ENCODE measurements at regions not wholly inside any gene's neighbourhood (a gene's known extent, or its start where the extent isn't known, plus 50 kb on each side); places are given as distances from the start of the nearest gene placed in this dataset.

GRCh38 chr18:59065684-59066083 is 74.0 kb upstream of the SEC11C start:
- ATAC-seq: no peak
- TF ChIP-seq ZNF8 (CRISPR knock-in tag; IDR thresholded peaks at IDR 0.05): no peak
- TF ChIP-seq TOX (CRISPR knock-in tag; IDR thresholded peaks at IDR 0.05; ENCODE audit: borderline replicate concordance): no peak

DNA sequence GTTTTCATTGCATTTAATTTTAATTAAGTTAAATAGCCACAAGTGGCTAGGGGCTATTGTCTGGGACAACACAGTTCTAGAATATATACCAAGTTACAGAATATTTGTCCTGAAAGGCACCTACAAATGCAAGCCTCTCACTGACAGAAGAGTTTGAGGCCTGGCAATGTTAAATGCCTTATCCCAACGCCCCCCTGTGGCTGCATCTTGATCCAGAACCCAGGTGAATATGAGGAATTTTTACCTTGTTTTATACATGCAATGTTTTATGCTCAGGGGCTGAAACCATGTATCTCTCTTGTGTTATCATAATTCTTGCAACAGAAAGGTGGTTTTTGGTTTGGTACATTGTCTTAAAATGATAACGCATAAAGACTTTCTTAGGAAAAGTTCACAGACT is 71.8 kb upstream of the SEC11C start:
- no peak for TF ChIP-seq ISL1 (CRISPR knock-in tag; IDR thresholded peaks at IDR 0.05)
- TF ChIP-seq, protein P1, sequence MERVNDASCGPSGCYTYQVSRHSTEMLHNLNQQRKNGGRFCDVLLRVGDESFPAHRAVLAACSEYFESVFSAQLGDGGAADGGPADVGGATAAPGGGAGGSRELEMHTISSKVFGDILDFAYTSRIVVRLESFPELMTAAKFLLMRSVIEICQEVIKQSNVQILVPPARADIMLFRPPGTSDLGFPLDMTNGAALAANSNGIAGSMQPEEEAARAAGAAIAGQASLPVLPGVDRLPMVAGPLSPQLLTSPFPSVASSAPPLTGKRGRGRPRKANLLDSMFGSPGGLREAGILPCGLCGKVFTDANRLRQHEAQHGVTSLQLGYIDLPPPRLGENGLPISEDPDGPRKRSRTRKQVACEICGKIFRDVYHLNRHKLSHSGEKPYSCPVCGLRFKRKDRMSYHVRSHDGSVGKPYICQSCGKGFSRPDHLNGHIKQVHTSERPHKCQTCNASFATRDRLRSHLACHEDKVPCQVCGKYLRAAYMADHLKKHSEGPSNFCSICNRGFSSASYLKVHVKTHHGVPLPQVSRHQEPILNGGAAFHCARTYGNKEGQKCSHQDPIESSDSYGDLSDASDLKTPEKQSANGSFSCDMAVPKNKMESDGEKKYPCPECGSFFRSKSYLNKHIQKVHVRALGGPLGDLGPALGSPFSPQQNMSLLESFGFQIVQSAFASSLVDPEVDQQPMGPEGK (CRISPR knock-in tag; IDR thresholded peaks at IDR 0.05; ENCODE audit: borderline replicate concordance): no peak
- no peak for TF ChIP-seq ARNTL (CRISPR knock-in tag; IDR thresholded peaks at IDR 0.05; ENCODE audit: borderline replicate concordance, low read depth)
- TF ChIP-seq TOX (CRISPR knock-in tag; IDR thresholded peaks at IDR 0.05; ENCODE audit: borderline replicate concordance): no peak
- TF ChIP-seq CSDC2 (CRISPR knock-in tag; IDR thresholded peaks at IDR 0.05): no peak
- TF ChIP-seq ESRRG (CRISPR knock-in tag; IDR thresholded peaks at IDR 0.05): no peak
- no peak for TF ChIP-seq ZFP30 (CRISPR knock-in tag; IDR thresholded peaks at IDR 0.05)
- no peak for TF ChIP-seq RARB (CRISPR knock-in tag; IDR thresholded peaks at IDR 0.05)
- no peak for TF ChIP-seq ZC3H10 (CRISPR knock-in tag; IDR thresholded peaks at IDR 0.05)
- no peak for TF ChIP-seq PPARA (CRISPR knock-in tag; IDR thresholded peaks at IDR 0.05; ENCODE audit: borderline replicate concordance)
- TF ChIP-seq ZFP3 (CRISPR knock-in tag; IDR thresholded peaks at IDR 0.05): no peak
- TF ChIP-seq, protein P2, sequence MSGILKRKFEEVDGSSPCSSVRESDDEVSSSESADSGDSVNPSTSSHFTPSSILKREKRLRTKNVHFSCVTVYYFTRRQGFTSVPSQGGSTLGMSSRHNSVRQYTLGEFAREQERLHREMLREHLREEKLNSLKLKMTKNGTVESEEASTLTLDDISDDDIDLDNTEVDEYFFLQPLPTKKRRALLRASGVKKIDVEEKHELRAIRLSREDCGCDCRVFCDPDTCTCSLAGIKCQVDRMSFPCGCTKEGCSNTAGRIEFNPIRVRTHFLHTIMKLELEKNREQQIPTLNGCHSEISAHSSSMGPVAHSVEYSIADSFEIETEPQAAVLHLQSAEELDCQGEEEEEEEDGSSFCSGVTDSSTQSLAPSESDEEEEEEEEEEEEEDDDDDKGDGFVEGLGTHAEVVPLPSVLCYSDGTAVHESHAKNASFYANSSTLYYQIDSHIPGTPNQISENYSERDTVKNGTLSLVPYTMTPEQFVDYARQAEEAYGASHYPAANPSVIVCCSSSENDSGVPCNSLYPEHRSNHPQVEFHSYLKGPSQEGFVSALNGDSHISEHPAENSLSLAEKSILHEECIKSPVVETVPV (CRISPR knock-in tag; IDR thresholded peaks at IDR 0.05): no peak
- TF ChIP-seq POU6F1 (CRISPR knock-in tag; IDR thresholded peaks at IDR 0.05; ENCODE audit: borderline replicate concordance, low read depth): no peak
- no peak for TF ChIP-seq TCF4 (CRISPR knock-in tag; IDR thresholded peaks at IDR 0.05; ENCODE audit: borderline replicate concordance)
- no peak for TF ChIP-seq TSHZ2 (CRISPR knock-in tag; IDR thresholded peaks at IDR 0.05)
- TF ChIP-seq ZNF70 (CRISPR knock-in tag; IDR thresholded peaks at IDR 0.05): no peak
- TF ChIP-seq ZNF565 (CRISPR knock-in tag; conservative IDR thresholded peaks at IDR 0.05; ENCODE audit: low read depth): no peak
- ATAC-seq: no peak

DNA sequence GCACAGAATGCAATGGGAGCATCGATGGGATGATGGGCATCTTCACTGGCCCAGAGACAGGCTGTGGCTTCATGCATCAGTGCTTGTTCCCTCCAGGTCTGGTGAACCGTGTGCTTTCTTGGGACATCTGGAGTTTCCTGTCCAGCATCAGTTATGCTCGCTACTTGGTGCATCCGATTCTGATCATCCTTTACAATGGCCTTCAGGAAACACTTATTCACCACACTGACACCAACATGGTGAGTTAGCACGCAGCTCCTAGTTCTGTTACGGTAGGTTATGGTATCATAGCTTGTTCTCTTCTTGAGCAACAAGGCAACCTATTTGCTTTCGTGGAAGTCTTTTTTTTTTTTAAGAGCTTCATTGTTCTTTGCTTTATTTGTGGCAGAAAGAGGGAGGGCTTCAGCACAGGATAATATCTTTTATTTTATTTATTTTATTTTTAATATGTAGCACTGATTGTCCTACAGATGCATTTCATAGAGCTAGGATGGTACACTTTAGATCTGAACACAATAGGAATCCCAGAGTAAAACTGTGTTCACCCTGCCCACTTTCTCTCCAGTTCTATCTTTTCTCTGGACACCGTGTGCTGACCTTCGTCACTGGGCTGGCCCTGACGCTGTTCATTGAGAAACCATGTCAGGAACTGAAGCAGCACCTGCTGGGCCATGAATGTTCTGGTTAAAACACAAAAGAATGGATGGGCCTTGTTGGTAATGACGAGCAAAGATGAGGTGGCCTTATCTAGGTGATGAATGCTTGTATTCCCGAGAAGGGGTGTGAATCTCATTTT is 71.2 kb upstream of the SEC11C start:
- no peak for ATAC-seq
- TF ChIP-seq CSDC2 (CRISPR knock-in tag; IDR thresholded peaks at IDR 0.05): no peak
- TF ChIP-seq ARNTL (CRISPR knock-in tag; IDR thresholded peaks at IDR 0.05; ENCODE audit: borderline replicate concordance, low read depth): no peak
- no peak for TF ChIP-seq TSHZ2 (CRISPR knock-in tag; IDR thresholded peaks at IDR 0.05)
- TF ChIP-seq ZNF8 (CRISPR knock-in tag; IDR thresholded peaks at IDR 0.05): no peak
- TF ChIP-seq SNAI2 (CRISPR knock-in tag; IDR thresholded peaks at IDR 0.05): no peak
- TF ChIP-seq BACH2 (CRISPR knock-in tag; IDR thresholded peaks at IDR 0.05; ENCODE audit: borderline replicate concordance): no peak
- no peak for TF ChIP-seq ZNF565 (CRISPR knock-in tag; conservative IDR thresholded peaks at IDR 0.05; ENCODE audit: low read depth)
- TF ChIP-seq PPARA (CRISPR knock-in tag; IDR thresholded peaks at IDR 0.05; ENCODE audit: borderline replicate concordance): no peak
- no peak for TF ChIP-seq ZFP30 (CRISPR knock-in tag; IDR thresholded peaks at IDR 0.05)
- TF ChIP-seq, protein P3, sequence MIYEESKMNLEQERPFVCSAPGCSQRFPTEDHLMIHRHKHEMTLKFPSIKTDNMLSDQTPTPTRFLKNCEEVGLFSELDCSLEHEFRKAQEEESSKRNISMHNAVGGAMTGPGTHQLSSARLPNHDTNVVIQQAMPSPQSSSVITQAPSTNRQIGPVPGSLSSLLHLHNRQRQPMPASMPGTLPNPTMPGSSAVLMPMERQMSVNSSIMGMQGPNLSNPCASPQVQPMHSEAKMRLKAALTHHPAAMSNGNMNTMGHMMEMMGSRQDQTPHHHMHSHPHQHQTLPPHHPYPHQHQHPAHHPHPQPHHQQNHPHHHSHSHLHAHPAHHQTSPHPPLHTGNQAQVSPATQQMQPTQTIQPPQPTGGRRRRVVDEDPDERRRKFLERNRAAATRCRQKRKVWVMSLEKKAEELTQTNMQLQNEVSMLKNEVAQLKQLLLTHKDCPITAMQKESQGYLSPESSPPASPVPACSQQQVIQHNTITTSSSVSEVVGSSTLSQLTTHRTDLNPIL (CRISPR knock-in tag; IDR thresholded peaks at IDR 0.05; ENCODE audit: low read depth): no peak
- TF ChIP-seq ZNF70 (CRISPR knock-in tag; IDR thresholded peaks at IDR 0.05): no peak
- TF ChIP-seq, protein P2 (CRISPR knock-in tag; IDR thresholded peaks at IDR 0.05): no peak
- no peak for TF ChIP-seq ISL1 (CRISPR knock-in tag; IDR thresholded peaks at IDR 0.05)
- no peak for TF ChIP-seq ESRRG (CRISPR knock-in tag; IDR thresholded peaks at IDR 0.05)
- TF ChIP-seq OSR1 (CRISPR knock-in tag; IDR thresholded peaks at IDR 0.05): no peak

Data from SK-N-SH treated with all-trans-retinoic acid at 6 μM for 48 hours (cell line).